Right lobe of liver (tissue), 6 donors: ENCODE measurements at regions not wholly inside any gene's neighbourhood (a gene's known extent, or its start where the extent isn't known, plus 50 kb on each side); places are given as distances from the start of the nearest gene placed in this dataset.

ENCODE experiments used
- ATAC-seq, 4 donors: fragments of 200-7000 bp; cut with Tn5 transposase; one replicate each; pipeline ENCODE4 v1.9.1; 2020; ENCODE audit warnings: mild to moderate bottlenecking in 4 of 4, moderate library complexity in 4 of 4
- DNase-seq, 3 donors: peaks; one replicate each; pipeline ENCODE4 v3.0.0-alpha.2; 2020
- H3K27ac ChIP-seq, 3 donors: fragments of 200-600 bp; one replicate each; pipeline ENCODE4 v1.8.0; 2022
- H3K27me3 ChIP-seq, 2 donors: fragments of 200-600 bp; one replicate each; pipeline ENCODE4 v1.8.0; 2022
- H3K36me3 ChIP-seq, 4 donors: fragments of 200-600 bp; sonication (generic) in 1 of 4; one replicate each; pipeline versions ENCODE4 v1.5.1 to v1.8.0; 2017 to 2022; ENCODE audit warnings: control low read depth in 1 of 4
- H3K4me1 ChIP-seq, 4 donors: fragments of 200-600 bp; sonication (generic) in 1 of 4; one replicate each; pipeline versions ENCODE4 v1.5.1 to v1.8.0; 2017 to 2022; ENCODE audit warnings: control low read depth in 1 of 4
- H3K4me3 ChIP-seq, 3 donors: fragments of 200-600 bp; one replicate each; pipeline ENCODE4 v1.8.0; 2022
- H3K9me3 ChIP-seq, 4 donors: fragments of 200-600 bp; sonication (generic) in 1 of 4; one replicate each; pipeline versions ENCODE4 v1.5.1 to v1.8.0; 2017 to 2022; ENCODE audit warnings: control low read depth in 1 of 4
- POLR2A ChIP-seq: fragments of 450-650 bp; IDR thresholded peaks from one replicate; pipeline ENCODE4 v1.6.1; 2017; ENCODE audit warnings: antibody characterized with exemption, mild to moderate bottlenecking
- WGBS: methylation state at CpG from one replicate; pipeline ENCODE4 v1.1.6; 2018; ENCODE audit warnings: low coverage, low lambda C conversion rate; ENCODE audit not compliant: insufficient coverage; ENCODE audit errors: missing lambda C conversion rate; 5-methylcytosine and 5-hydroxymethylcytosine counted together
- intact Hi-C, 2 donors: fragments of 100-400 bp; cut with DNase I; formaldehyde crosslinking; loops; one replicate each; pipeline versions ENCODE4 v1.11.2 to v1.14.1; 2022
- TF ChIP-seq, protein P1 (sequence below), 4 donors: fragments of 200-600 bp in 3 of 4; fragments of 450-650 bp in 1 of 4; IDR thresholded peaks; one replicate each; pipeline versions ENCODE4 v1.5.1 to v1.8.0; 2016 to 2022; ENCODE audit warnings: antibody characterized with exemption in 4 of 4, mild to moderate bottlenecking in 2 of 4
- donor health status: DM: no; HTN: yes; CAD: no.
- donor health status: DM: no; HTN: no; CAD: no.
- donor health status: DM: no; HTN: no; CAD: no.
- donor health status: DM: no; HTN: yes; CAD: no.
- donor health status: DM: no; HTN: yes; CAD: no.

DNA sequence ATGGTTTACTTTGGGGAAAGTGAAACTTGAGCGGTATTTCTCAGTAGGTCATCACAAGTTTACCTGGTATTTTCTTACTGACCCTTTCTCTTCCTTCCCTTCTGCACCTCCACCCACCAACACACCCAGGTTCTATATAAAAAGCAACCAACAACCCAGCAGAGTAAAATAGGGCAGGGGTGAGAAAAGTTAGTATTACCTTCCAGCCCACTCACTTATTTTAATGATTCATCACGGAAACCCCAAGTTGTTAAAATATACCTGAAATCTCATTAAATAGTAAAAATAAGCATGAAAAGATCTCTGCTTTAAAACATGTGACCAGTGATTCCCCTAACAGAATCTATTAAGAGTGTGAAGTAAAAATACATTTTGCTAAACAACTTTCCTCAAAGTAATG, 306.1 kb downstream of the ZEB2 start:
- intact Hi-C loops: no loop called here
- WGBS: 83% methylated on average over 2 of the region's 2 CpGs
- H3K4me3 ChIP-seq: no peak overlapping the region
- no peaks in the 10 kb centered on the region for H3K9me3 ChIP-seq
- no peaks in the 10 kb centered on the region for H3K36me3 ChIP-seq
- no peak for ATAC-seq
- no peaks in the 10 kb centered on the region for H3K27me3 ChIP-seq
- no peak overlapping the region for H3K27ac ChIP-seq
- TF ChIP-seq POLR2A: no peak
- TF ChIP-seq, protein P1, sequence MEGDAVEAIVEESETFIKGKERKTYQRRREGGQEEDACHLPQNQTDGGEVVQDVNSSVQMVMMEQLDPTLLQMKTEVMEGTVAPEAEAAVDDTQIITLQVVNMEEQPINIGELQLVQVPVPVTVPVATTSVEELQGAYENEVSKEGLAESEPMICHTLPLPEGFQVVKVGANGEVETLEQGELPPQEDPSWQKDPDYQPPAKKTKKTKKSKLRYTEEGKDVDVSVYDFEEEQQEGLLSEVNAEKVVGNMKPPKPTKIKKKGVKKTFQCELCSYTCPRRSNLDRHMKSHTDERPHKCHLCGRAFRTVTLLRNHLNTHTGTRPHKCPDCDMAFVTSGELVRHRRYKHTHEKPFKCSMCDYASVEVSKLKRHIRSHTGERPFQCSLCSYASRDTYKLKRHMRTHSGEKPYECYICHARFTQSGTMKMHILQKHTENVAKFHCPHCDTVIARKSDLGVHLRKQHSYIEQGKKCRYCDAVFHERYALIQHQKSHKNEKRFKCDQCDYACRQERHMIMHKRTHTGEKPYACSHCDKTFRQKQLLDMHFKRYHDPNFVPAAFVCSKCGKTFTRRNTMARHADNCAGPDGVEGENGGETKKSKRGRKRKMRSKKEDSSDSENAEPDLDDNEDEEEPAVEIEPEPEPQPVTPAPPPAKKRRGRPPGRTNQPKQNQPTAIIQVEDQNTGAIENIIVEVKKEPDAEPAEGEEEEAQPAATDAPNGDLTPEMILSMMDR (IDR thresholded peaks at IDR 0.05): no peak
- DNase-seq: no peak
- peaks cover 0 to 11% (median 0%) of the 10 kb centered on the region in 4 donors for H3K4me1 ChIP-seq

DNA sequence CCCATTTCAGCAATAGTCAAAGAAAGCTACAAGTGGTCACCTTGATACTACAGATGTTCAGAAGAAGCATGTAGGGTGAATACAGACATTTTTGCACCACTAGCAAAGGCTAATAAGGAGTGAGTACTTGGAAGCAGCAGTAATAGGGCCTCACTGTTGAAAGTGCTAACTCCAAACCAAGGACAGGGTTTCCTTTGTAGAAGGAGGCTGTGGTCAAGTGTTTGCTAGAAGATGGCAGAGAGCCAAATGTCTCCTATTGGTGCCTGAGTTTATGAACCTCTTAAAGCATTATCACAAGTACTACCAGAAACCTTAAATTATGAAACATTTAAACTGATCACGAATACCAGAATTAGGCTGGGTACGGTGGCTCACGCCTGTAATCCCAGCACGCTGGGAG, 308.1 kb downstream of the ZEB2 start:
- H3K27me3 ChIP-seq: no peaks in the 10 kb centered on the region
- H3K4me3 ChIP-seq: no peak overlapping the region
- DNase-seq (no peak), ATAC-seq (no peak)
- WGBS: 93% methylated on average over 3 of the region's 4 CpGs
- no peaks in the 10 kb centered on the region for H3K36me3 ChIP-seq
- TF ChIP-seq, protein P1 (IDR thresholded peaks at IDR 0.05): no peak
- TF ChIP-seq POLR2A: no peak
- no peak overlapping the region for H3K27ac ChIP-seq
- no peaks in the 10 kb centered on the region for H3K9me3 ChIP-seq
- H3K4me1 ChIP-seq: no peaks in the 10 kb centered on the region
- intact Hi-C loops: no loop called here

DNA sequence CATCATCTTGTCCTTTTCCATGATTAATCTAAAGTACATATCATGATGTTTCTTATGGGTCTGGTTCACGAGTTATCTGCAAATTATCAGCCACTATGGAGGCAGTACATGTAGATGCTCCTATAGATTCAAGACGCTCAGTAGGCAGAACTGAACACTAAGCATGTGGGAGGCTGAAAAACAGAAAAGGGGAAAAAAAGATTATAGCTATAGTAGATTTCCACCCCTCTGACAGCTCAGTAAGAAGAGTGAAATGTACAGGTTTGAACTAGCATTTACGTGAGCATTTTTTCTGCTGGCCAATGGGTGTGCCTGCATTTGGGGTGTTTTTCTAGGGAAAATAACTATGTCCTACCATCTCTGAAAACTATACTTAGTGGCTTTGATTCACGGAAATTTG, 308.9 kb downstream of the ZEB2 start:
- Histone ChIP-seq H3K4me3 (no peak overlapping the region), H3K9me3 (no peaks in the 10 kb centered on the region), H3K36me3 (no peaks in the 10 kb centered on the region), H3K4me1 (no peaks in the 10 kb centered on the region), H3K27ac (no peak overlapping the region), H3K27me3 (no peaks in the 10 kb centered on the region)
- ATAC-seq (no peak), DNase-seq (no peak)
- WGBS: 93% methylated on average over 4 of the region's 4 CpGs
- intact Hi-C loops: no loop called here
- TF ChIP-seq POLR2A: no peak
- TF ChIP-seq, protein P1 (IDR thresholded peaks at IDR 0.05): no peak

DNA sequence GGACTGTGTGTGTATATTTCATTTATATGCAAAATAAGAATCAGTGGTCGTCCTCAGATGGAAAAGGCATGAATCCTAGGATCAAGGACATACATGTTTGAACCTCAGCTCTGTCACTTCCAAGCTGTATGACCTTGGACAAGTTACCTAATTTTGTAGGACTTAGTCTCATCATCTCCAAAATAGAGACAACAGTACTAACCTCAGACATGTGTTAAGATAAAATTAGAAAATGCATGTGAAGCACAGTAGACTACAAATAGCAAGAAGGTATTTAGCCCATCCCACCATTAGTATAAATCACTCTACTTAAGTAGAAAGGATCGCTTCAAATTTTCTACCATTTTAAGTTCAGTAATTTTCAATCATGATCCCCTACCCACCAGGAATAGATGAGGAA, 309.8 kb downstream of the ZEB2 start:
- DNase-seq (no peak), ATAC-seq (no peak)
- 100% methylated on average over 2 of the region's 2 CpGs for WGBS

More for the DNA sequence above, 309.8 kb downstream of the ZEB2 start:
- no peak overlapping the region for H3K27ac ChIP-seq
- intact Hi-C loops: no loop called here
- H3K36me3 ChIP-seq: no peaks in the 10 kb centered on the region
- H3K4me1 ChIP-seq: no peaks in the 10 kb centered on the region
- TF ChIP-seq, protein P1 (IDR thresholded peaks at IDR 0.05): no peak
- no peak for TF ChIP-seq POLR2A
- no peaks in the 10 kb centered on the region for H3K9me3 ChIP-seq
- no peak overlapping the region for H3K4me3 ChIP-seq
- no peaks in the 10 kb centered on the region for H3K27me3 ChIP-seq
